Activated CD8-positive, alpha-beta memory T cell treated with anti-CD3 and anti-CD28 coated beads, Interleukin-2, amount 50 U/mL, for 1 hour (primary cell): ENCODE measurements at regions not wholly inside any gene's neighbourhood (a gene's known extent, or its start where the extent isn't known, plus 50 kb on each side); places are given as distances from the start of the nearest gene placed in this dataset.
"Not testable (repeated sequence)": the region's sequence is repeated elsewhere in the genome, so short reads cannot be mapped to it uniquely, and the experiment has no call there.

ENCODE experiments used
- DNase-seq: peaks from one replicate; pipeline ENCODE4 v3.0.0-alpha.2; 2020; ENCODE audit errors: extremely low read depth

- DNase-seq, result no peak
Observed at GRCh38 chr10:6737080-6737641, 157.1 kb upstream of the PRKCQ start.

GRCh38 chr10:6734286-6734685 lies 154.2 kb upstream of the PRKCQ start:
- DNase-seq, result no peak

GRCh38 chr10:6729861-6730344 lies 149.8 kb upstream of the PRKCQ start:
- no peak for DNase-seq

GRCh38 chr10:6729071-6729774 lies 149.1 kb upstream of the PRKCQ start:
- DNase-seq, result no peak

- no peak for DNase-seq
Observed at GRCh38 chr10:6726924-6727323, 146.8 kb upstream of the PRKCQ start.

- no peak for DNase-seq
Observed at GRCh38 chr10:6722616-6723004, 142.5 kb upstream of the PRKCQ start.

GRCh38 chr10:6721964-6722615 lies 142.0 kb upstream of the PRKCQ start:
- no peak for DNase-seq

- DNase-seq, result no peak
Observed at GRCh38 chr10:6721480-6721879, 141.4 kb upstream of the PRKCQ start.

GRCh38 chr10:6719561-6719960 lies 139.5 kb upstream of the PRKCQ start:
- DNase-seq, result no peak

- no peak for DNase-seq
Observed at GRCh38 chr10:6718550-6718949, 138.5 kb upstream of the PRKCQ start.

GRCh38 chr10:6716516-6716915 lies 136.4 kb upstream of the PRKCQ start:
- no peak for DNase-seq

GRCh38 chr10:6713716-6714115 lies 133.6 kb upstream of the PRKCQ start:
- no peak for DNase-seq

GRCh38 chr10:6713120-6713519 lies 133.0 kb upstream of the PRKCQ start:
- no peak for DNase-seq

- no peak for DNase-seq
Observed at GRCh38 chr10:6711881-6712280, 131.8 kb upstream of the PRKCQ start.

GRCh38 chr10:6711408-6711841 lies 131.3 kb upstream of the PRKCQ start:
- no peak for DNase-seq

GRCh38 chr10:6707352-6707751 lies 127.3 kb upstream of the PRKCQ start:
- DNase-seq, result no peak

GRCh38 chr10:6706725-6707124 lies 126.6 kb upstream of the PRKCQ start:
- DNase-seq, result no peak

GRCh38 chr10:6704896-6705295 lies 124.8 kb upstream of the PRKCQ start:
- no peak for DNase-seq

- DNase-seq, result not testable (repeated sequence)
Observed at GRCh38 chr10:6702833-6703232, 122.8 kb upstream of the PRKCQ start.

- no peak for DNase-seq
Observed at GRCh38 chr10:6702030-6702429, 122.0 kb upstream of the PRKCQ start.

- DNase-seq, result no peak
Observed at GRCh38 chr10:6701289-6701688, 121.2 kb upstream of the PRKCQ start.

GRCh38 chr10:6700066-6700465 lies 120.0 kb upstream of the PRKCQ start:
- no peak for DNase-seq

GRCh38 chr10:6699336-6699735 lies 119.3 kb upstream of the PRKCQ start:
- no peak for DNase-seq
